ENCODE measurements at regions not wholly inside any gene's neighbourhood (a gene's known extent, or its start where the extent isn't known, plus 50 kb on each side); places are given as distances from the start of the nearest gene placed in this dataset.

DNA sequence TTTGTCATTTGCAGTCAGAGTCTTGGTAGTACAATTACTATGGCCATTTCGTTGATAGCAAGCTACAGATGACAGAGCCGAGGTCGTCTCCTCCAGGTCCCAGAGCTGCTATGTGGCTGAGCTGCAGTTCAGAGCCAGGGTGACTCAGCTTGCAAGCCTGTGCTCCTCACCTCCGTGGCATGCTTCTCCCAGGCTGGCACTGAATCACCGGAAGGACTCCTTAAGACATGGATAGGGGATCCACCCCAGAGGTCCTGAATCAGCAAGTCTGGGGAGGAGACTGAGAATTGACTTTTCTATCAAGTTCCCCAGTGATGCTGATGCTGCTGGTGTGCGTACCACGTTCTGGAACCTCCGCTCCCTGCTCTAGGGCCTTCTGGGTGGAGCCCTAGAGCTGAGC is 291.2 kb downstream of the CDH26 start:
- TF ChIP-seq, protein P1, sequence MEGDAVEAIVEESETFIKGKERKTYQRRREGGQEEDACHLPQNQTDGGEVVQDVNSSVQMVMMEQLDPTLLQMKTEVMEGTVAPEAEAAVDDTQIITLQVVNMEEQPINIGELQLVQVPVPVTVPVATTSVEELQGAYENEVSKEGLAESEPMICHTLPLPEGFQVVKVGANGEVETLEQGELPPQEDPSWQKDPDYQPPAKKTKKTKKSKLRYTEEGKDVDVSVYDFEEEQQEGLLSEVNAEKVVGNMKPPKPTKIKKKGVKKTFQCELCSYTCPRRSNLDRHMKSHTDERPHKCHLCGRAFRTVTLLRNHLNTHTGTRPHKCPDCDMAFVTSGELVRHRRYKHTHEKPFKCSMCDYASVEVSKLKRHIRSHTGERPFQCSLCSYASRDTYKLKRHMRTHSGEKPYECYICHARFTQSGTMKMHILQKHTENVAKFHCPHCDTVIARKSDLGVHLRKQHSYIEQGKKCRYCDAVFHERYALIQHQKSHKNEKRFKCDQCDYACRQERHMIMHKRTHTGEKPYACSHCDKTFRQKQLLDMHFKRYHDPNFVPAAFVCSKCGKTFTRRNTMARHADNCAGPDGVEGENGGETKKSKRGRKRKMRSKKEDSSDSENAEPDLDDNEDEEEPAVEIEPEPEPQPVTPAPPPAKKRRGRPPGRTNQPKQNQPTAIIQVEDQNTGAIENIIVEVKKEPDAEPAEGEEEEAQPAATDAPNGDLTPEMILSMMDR (IDR thresholded peaks at IDR 0.05), result no peak
- intact Hi-C loops (cut with DNase I), result no loop called here
- no peaks in the 10 kb centered on the region for H3K4me1 ChIP-seq
- H3K27me3 ChIP-seq, result peaks cover 0 to 29% (median 0%) of the 10 kb centered on the region in 7 donors
- 75 to 77% methylated on average over 8 of the region's 8 CpGs for WGBS, 2 donors
- no peak overlapping the region for H3K4me3 ChIP-seq
- no peak overlapping the region for H3K27ac ChIP-seq
- ATAC-seq, result no peak
- no peaks in the 10 kb centered on the region for H3K36me3 ChIP-seq
- no peak for DNase-seq
- no peaks in the 10 kb centered on the region for H3K9me3 ChIP-seq

DNA sequence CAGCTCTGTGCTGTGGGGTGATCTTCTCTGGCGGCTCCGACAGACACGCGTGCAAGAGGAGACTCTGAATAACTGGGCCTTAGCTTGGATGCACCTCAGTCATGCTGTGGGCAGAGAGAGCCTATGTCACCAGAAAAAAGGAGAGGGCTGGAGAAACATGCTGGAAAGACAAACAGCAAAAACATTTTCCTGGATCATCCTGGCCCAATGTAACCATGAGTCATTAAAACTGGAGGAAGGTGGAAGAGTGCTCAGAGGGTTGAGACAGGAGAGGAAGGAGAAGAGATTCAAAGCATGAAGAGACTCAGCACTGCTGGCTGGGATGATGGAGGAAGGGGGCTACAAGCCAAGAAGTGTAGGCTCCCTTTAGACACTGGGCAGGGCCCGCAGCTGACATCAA is 292.0 kb downstream of the CDH26 start:
- 93 to 95% methylated on average over 5 of the region's 5 CpGs for WGBS, 2 donors
- Histone ChIP-seq H3K4me3 (no peak overlapping the region), H3K36me3 (no peaks in the 10 kb centered on the region), H3K27ac (no peak overlapping the region), H3K9me3 (no peaks in the 10 kb centered on the region), H3K27me3 (peaks cover 0 to 29% (median 0%) of the 10 kb centered on the region in 7 donors), H3K4me1 (no peaks in the 10 kb centered on the region)
- no peak for DNase-seq
- TF ChIP-seq, protein P1 (IDR thresholded peaks at IDR 0.05), result no peak
- no peak for ATAC-seq
- intact Hi-C loops (cut with DNase I), result no loop called here

DNA sequence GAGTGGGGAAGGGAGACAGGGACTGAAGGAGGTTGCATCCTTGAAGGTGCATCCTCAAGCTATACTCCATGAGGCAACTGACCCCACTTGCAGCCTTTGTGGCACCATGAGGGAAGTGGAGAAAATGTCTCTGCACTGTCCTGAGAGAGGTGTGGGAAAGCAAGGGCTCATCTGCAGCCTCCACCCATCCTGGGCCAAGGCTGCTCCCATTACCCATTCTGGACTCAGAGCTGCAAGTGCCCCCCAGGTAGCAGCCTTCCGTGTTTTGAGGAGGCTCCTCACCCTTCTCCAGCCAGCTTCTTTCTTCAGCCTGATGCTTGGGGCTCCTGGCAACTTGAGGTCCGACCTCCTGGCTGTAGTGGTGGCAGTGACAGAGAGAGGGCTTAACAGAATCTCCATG is 294.6 kb downstream of the CDH26 start:
- intact Hi-C loops (cut with DNase I), result no loop called here
- Histone ChIP-seq H3K4me1 (no peaks in the 10 kb centered on the region), H3K36me3 (no peaks in the 10 kb centered on the region), H3K4me3 (no peak overlapping the region), H3K27ac (no peak overlapping the region), H3K27me3 (peaks cover 0 to 47% (median 0%) of the 10 kb centered on the region in 7 donors), H3K9me3 (no peaks in the 10 kb centered on the region)
- ATAC-seq (no peak), DNase-seq (no peak)
- TF ChIP-seq, protein P1 (IDR thresholded peaks at IDR 0.05), result no peak
- WGBS, 2 donors, result 69 to 73% methylated on average over 2 of the region's 2 CpGs

GRCh38 chr20:60253471-60253870 is 295.2 kb downstream of the CDH26 start:
- H3K4me3 ChIP-seq, result no peak overlapping the region
- H3K4me1 ChIP-seq, result no peaks in the 10 kb centered on the region
- 78 to 80% methylated on average over 6 of the region's 6 CpGs for WGBS, 2 donors
- H3K9me3 ChIP-seq, result no peaks in the 10 kb centered on the region
- intact Hi-C loops (cut with DNase I), result no loop called here
- H3K36me3 ChIP-seq, result no peaks in the 10 kb centered on the region
- no peak overlapping the region for H3K27ac ChIP-seq
- DNase-seq (no peak), ATAC-seq (no peak)
- peaks cover 0 to 48% (median 0%) of the 10 kb centered on the region in 7 donors for H3K27me3 ChIP-seq
- TF ChIP-seq, protein P1 (IDR thresholded peaks at IDR 0.05), result no peak

Measured in heart right ventricle (tissue), 16 donors.